Psoas muscle (tissue), 7 donors: ENCODE measurements at regions not wholly inside any gene's neighbourhood (a gene's known extent, or its start where the extent isn't known, plus 50 kb on each side); places are given as distances from the start of the nearest gene placed in this dataset.

ENCODE experiments used
- ATAC-seq, 4 donors: fragments of 200-7000 bp; cut with Tn5 transposase; one replicate each; pipeline ENCODE4 v1.9.1; 2020; ENCODE audit warnings: moderate library complexity in 3 of 4, mild to moderate bottlenecking in 2 of 4
- DNase-seq, 2 donors: peaks; one replicate each; pipeline ENCODE4 v3.0.0-alpha.2; 2020
- H3K27ac ChIP-seq: fragments of 200-600 bp; one replicate; pipeline ENCODE4 v1.8.0; 2022
- H3K27me3 ChIP-seq, 3 donors: fragments of 200-600 bp in 1 of 3; one replicate each; pipeline versions ENCODE4 v1.6.1 to v1.8.0; 2013 to 2022; ENCODE audit warnings: low read length in 2 of 3, mild to moderate bottlenecking in 2 of 3, moderate library complexity in 1 of 3; ENCODE audit not compliant: insufficient read depth in 3 of 3
- H3K36me3 ChIP-seq, 2 donors: fragments of 200-600 bp in 1 of 2; one replicate each; pipeline versions ENCODE4 v1.6.1 to v1.8.0; 2013 to 2022; ENCODE audit warnings: low read depth in 1 of 2, mild to moderate bottlenecking in 1 of 2, moderate library complexity in 1 of 2; ENCODE audit not compliant: insufficient read depth in 1 of 2
- H3K4me1 ChIP-seq: fragments of 200-600 bp; one replicate; pipeline ENCODE4 v1.8.0; 2022
- H3K4me3 ChIP-seq: fragments of 200-600 bp; one replicate; pipeline ENCODE4 v1.8.0; 2022; ENCODE audit warnings: mild to moderate bottlenecking
- H3K9me3 ChIP-seq: fragments of 200-600 bp; one replicate; pipeline ENCODE4 v1.8.0; 2022
- WGBS, 3 donors: extraction: QIAGEN DNeasy Blood & Tissue Kit; methylation state at CpG; one replicate each; pipeline versions ENCODE4 v1.1.6 to v1.1.7; 2013; 5-methylcytosine and 5-hydroxymethylcytosine counted together
- intact Hi-C, 2 donors: fragments of 100-400 bp; cut with DNase I; formaldehyde crosslinking; loops; one replicate each; pipeline versions ENCODE4 v1.11.0 to v1.14.2; 2022
- TF ChIP-seq, protein P1 (sequence below): fragments of 200-600 bp; IDR thresholded peaks from one replicate; pipeline ENCODE4 v1.8.0; 2022; ENCODE audit warnings: antibody characterized with exemption
- donor health status: healthy with polysubstance abuse.
- donor health status: DM: no; HTN: no; CAD: no; lungs with moderate emphysema.
- donor health status: Bipolar disorder and iron deficiency.
- donor health status: healthy.
- donor health status: DM: yes; HTN: yes; CAD: no.
- donor health status: DM: no; HTN: no; CAD: no.
- donor health status: DM: yes; HTN: yes; CAD: no.

DNA sequence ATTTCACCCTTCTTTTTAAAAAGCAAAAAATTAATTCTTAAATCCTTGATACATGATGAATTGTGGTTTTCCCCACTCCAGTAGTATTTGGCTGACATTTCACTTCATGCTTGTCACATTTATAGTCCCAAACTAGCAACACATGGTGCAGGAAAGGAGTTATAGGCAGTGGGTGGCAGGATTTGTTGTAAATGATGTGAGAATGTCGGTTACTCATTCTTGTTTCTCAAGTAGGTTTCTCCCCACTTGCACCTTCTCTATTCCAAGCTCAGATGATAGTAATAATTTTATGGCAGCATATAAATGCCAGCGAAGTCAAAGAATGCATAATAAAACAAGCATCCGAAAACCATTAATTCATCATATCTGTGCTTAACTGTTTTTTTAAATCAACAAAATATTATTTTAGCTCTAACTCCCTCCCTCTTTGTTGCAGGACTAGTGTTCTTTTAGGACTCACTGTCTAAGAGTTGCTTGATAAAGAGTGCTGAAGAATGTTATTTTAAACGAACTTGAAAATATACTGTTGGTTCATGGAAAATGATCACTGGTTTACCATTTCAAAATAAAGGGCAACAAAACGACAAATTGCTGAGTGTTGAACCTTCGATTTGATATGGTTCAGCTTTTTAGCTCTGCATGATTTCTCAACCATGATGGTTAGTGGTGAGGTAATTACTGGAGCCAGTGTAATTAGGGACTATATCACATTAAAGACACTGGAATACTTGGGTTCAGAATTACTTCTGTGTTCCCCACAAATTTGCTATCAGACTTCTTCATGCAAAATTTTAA is 88.1 kb upstream of the ADAMTSL1 start:
- no peaks in the 10 kb centered on the region for H3K36me3 ChIP-seq
- no peak overlapping the region for H3K27ac ChIP-seq
- TF ChIP-seq, protein P1, sequence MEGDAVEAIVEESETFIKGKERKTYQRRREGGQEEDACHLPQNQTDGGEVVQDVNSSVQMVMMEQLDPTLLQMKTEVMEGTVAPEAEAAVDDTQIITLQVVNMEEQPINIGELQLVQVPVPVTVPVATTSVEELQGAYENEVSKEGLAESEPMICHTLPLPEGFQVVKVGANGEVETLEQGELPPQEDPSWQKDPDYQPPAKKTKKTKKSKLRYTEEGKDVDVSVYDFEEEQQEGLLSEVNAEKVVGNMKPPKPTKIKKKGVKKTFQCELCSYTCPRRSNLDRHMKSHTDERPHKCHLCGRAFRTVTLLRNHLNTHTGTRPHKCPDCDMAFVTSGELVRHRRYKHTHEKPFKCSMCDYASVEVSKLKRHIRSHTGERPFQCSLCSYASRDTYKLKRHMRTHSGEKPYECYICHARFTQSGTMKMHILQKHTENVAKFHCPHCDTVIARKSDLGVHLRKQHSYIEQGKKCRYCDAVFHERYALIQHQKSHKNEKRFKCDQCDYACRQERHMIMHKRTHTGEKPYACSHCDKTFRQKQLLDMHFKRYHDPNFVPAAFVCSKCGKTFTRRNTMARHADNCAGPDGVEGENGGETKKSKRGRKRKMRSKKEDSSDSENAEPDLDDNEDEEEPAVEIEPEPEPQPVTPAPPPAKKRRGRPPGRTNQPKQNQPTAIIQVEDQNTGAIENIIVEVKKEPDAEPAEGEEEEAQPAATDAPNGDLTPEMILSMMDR = no peak
- no peaks in the 10 kb centered on the region for H3K4me1 ChIP-seq
- intact Hi-C loops = no loop called here
- 29 to 48% (median 31%) methylated on average over 6 of the region's 6 CpGs for WGBS, 3 donors
- no peaks in the 10 kb centered on the region for H3K27me3 ChIP-seq
- H3K4me3 ChIP-seq = no peak overlapping the region
- no peak for DNase-seq
- ATAC-seq = no peak
- no peaks in the 10 kb centered on the region for H3K9me3 ChIP-seq

DNA sequence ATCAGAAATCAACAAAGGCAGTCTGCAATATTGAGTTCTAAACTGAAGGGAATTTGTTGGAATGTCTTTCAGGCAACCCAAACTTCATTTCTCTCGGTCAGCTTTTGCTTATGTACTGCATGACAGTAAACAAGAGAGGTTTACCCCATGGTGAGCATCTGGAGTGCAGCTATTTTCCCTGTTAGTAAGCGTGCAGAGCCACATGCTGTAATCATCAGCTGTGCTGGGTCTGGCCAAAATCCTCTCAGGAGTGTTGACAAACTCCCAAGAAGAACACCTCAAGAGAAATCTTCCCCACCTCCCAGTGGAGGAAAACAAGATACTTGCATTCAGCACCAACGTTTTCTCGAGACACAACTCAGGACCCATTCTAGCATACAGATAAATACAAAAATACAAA is 83.6 kb upstream of the ADAMTSL1 start:
- Histone ChIP-seq H3K4me3 (no peak overlapping the region), H3K27ac (no peak overlapping the region), H3K4me1 (no peaks in the 10 kb centered on the region), H3K36me3 (no peaks in the 10 kb centered on the region), H3K27me3 (no peaks in the 10 kb centered on the region), H3K9me3 (no peaks in the 10 kb centered on the region)
- 21 to 33% (median 27%) methylated on average over 4 of the region's 4 CpGs for WGBS, 3 donors
- intact Hi-C loops = no loop called here
- TF ChIP-seq, protein P1 = no peak
- ATAC-seq (no peak), DNase-seq (no peak)

DNA sequence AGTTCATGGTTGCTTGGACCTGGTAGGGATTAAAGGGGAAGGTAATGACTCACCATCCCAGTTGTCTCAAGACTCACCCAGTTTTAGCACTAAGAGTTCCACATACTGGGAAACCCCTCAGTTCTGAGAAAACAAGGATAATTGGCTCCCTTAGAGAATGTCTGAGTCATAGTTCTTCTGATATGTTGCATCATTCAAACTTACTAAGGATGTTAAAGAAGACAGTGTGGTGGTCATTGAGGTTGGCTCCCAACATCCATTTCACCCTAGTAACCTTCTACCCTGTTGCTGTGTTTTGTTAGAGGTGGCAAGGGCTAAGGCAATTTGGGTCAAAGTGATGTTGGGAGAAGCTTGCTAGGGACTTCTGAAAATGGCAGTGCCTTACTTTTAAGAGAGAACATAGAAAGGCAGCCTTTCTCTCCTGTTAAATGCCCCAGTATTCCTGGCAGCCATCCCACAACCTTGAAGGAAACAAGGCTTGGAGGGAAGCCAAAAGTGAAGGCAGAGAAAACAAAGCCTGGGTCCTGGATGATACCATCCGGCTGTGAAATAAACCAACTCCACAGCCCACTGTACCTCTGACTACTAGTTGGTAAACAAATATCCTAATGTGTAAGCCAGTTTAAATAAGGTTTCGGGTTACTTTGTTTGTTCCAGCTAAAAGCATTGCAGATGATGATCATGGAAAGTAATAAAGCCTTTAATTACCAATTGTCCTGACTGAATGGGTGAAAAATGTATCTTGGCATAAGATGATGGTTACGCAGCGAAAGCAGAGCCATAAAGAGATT is 80.4 kb upstream of the ADAMTSL1 start:
- Histone ChIP-seq H3K27ac (no peak overlapping the region), H3K4me1 (no peaks in the 10 kb centered on the region), H3K36me3 (no peaks in the 10 kb centered on the region), H3K27me3 (no peaks in the 10 kb centered on the region), H3K9me3 (no peaks in the 10 kb centered on the region), H3K4me3 (no peak overlapping the region)
- DNase-seq (no peak), ATAC-seq (peak; percentile 17 to 74 (median 68))
- intact Hi-C loops = no loop called here
- TF ChIP-seq, protein P1 = no peak
- 30 to 35% (median 34%) methylated on average over 4 of the region's 4 CpGs for WGBS, 3 donors

DNA sequence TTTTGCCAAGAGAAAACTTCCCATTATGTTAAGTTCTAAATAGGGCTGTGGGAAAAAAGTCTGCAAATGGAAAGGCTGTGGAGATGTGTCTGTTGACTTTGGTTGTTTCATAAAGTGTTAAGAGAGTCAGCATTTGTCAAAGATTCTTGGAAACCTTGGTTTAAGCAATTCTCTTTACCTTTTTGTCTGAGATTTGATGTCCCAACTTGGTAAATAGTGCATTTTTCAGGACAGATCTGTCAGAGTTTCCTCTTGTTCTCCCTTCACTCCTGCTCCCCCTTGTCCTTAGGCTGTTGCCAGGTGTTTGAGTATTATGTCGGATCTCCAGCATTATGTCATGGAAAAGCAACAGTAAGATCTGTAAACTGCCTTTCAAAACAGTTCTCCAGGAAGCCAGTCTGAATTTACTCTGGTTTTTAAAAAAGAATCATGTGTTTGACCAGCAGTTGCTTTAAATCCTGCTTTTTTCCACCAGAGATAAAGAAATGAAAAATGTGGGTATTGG is 79.1 kb upstream of the ADAMTSL1 start:
- intact Hi-C loops = no loop called here
- TF ChIP-seq, protein P1 = no peak
- no peak for DNase-seq
- H3K36me3 ChIP-seq = no peaks in the 10 kb centered on the region
- H3K4me3 ChIP-seq = no peak overlapping the region
- no peak overlapping the region for H3K27ac ChIP-seq
- 39 to 46% (median 41%) methylated on average over 1 of the region's 1 CpG for WGBS, 3 donors
- no peaks in the 10 kb centered on the region for H3K9me3 ChIP-seq
- H3K4me1 ChIP-seq = no peaks in the 10 kb centered on the region
- ATAC-seq = no peak
- H3K27me3 ChIP-seq = no peaks in the 10 kb centered on the region
